MM.1S (cell line): ENCODE measurements at regions not wholly inside any gene's neighbourhood (a gene's known extent, or its start where the extent isn't known, plus 50 kb on each side); places are given as distances from the start of the nearest gene placed in this dataset.

Experiments used
- CTCF ChIP-seq: fragments of 300-600 bp; sonication (generic); IDR thresholded peaks from 2 replicates; pipeline ENCODE4 v1.5.1; 2016; ENCODE audit warnings: antibody characterized with exemption, low read length, mixed read lengths
- EZH2 ChIP-seq: fragments of 300-600 bp; sonication (generic); optimal IDR thresholded peaks from 2 replicates; pipeline ENCODE3; 2017; ENCODE audit warnings: low read depth, mild to moderate bottlenecking, antibody characterized with exemption, low read length, mixed read lengths
- EZH2phosphoT487 ChIP-seq: fragments of 300-600 bp; sonication (generic); IDR thresholded peaks from 2 replicates; pipeline ENCODE4 v1.6.1; 2018; ENCODE audit warnings: antibody characterized with exemption, low read length

- no peak for TF ChIP-seq CTCF
- TF ChIP-seq EZH2, result no peak
- TF ChIP-seq EZH2phosphoT487, result no peak
Measured at GRCh38 chr18:60069145-60069544, 169.3 kb downstream of the PMAIP1 start.
